ENCODE measurements at regions not wholly inside any gene's neighbourhood (a gene's known extent, or its start where the extent isn't known, plus 50 kb on each side); places are given as distances from the start of the nearest gene placed in this dataset.

DNA sequence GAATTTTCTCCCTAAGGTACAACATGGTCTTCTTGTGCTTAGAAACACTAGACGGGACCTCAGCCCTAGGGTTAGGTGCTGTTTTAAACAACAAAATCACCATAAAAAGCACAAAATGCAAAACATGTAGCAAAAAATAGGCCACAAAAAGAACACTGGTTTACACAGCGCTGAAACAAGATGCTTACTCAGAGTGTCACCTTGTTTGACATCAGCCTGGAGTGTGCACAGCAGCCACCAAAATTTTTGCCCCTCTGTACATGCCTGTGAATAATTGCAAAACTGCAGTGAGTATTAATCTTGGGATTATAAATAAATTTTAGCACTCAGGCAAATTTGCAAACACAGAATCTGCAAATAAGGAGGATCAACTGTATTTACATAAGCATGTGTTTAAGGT is 110.1 kb downstream of the PLG start:
- TF ChIP-seq, protein P1, sequence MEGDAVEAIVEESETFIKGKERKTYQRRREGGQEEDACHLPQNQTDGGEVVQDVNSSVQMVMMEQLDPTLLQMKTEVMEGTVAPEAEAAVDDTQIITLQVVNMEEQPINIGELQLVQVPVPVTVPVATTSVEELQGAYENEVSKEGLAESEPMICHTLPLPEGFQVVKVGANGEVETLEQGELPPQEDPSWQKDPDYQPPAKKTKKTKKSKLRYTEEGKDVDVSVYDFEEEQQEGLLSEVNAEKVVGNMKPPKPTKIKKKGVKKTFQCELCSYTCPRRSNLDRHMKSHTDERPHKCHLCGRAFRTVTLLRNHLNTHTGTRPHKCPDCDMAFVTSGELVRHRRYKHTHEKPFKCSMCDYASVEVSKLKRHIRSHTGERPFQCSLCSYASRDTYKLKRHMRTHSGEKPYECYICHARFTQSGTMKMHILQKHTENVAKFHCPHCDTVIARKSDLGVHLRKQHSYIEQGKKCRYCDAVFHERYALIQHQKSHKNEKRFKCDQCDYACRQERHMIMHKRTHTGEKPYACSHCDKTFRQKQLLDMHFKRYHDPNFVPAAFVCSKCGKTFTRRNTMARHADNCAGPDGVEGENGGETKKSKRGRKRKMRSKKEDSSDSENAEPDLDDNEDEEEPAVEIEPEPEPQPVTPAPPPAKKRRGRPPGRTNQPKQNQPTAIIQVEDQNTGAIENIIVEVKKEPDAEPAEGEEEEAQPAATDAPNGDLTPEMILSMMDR (IDR thresholded peaks at IDR 0.05; ENCODE audit: low read depth, low read length) = no peak
- TF ChIP-seq MYC (IDR thresholded peaks at IDR 0.05; ENCODE audit: low read depth, low read length) = no peak
